NCI-H1105 (cell line): ENCODE measurements at regions not wholly inside any gene's neighbourhood (a gene's known extent, or its start where the extent isn't known, plus 50 kb on each side); places are given as distances from the start of the nearest gene placed in this dataset.
"Not testable (repeated sequence)": the region's sequence is repeated elsewhere in the genome, so short reads cannot be mapped to it uniquely, and the experiment has no call there.

Source experiments
- DNase-seq: peaks from one replicate; lab custom pipeline; 2025; lab: John Stamatoyannopoulos, UW

DNA sequence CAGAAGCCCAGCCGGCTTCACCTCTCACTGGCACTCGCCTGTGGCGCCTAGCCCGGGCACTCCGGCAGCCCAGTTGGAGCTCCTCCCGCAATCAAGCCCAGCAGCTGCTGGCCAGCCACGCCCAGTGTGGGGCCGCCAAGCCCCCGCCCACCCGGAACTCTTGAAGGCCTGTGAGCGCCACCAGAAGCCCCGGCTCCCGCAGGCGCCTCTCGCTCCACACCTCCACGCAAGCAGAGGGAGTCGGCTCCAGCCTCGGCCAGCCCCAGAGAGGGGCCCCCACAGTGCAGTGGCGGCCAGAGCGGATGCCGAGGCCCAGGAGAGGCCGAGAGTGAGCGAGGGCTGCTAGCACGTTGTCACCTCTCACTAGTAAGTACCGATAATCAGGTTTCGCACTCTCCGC is 240.7 kb downstream of the TFEC start:
- DNase-seq: no peak

DNA sequence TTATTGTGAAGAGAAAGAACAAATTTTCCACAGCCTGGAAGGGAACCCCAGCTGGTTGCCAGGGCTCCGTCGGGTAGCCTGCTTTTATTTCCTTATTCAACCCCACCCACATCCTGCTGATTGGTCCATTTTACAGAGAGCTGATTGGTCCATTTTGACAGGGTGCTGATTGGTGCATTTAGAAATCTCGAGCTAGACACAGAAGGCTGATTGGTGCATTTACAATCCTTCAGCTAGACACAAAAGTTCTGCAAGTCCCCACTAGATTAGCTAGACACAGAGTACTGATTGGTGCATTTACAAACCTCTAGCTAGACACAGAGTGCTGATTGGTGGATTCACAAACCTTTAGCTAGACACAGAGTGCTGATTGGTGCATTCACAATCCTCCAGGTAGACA is 241.1 kb downstream of the TFEC start:
- not testable (repeated sequence) for DNase-seq

DNA sequence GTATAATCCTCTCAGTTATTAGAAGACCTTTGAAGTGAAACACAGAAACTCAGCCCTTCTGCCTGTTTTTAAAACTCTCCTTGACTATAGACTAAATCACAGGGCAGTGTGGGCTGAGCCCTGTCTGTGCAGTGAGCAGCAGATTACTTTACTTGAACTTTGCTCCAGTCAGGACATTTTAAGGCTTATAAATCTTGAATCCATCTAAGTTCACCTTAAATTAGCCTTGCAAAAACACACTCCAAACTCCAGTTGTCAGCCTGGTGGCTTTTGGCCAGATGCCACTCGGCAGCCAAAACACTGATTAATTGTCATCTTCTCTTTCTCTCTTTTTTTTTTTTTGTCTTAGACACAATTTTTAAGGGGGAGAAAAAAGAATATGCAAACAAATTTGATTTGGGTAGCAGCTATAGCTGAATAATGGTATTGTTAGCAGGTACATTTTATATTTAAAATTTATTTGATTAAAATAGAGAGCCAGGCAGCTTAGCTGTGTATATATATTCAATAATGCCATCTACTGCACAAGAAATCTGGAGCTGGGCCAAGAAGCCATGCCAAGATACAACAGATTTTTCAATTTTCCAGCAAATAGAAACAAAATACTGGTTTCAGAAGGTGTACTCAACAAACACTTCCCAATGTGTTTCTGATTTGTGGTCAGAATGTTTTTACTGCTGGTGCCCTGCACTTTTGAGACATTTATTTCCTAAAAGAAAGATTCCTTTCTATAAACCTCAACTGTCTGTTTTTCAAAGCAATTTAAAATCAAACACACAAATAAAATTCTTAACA is 247.7 kb downstream of the TFEC start:
- DNase-seq: peak; percentile 61

DNA sequence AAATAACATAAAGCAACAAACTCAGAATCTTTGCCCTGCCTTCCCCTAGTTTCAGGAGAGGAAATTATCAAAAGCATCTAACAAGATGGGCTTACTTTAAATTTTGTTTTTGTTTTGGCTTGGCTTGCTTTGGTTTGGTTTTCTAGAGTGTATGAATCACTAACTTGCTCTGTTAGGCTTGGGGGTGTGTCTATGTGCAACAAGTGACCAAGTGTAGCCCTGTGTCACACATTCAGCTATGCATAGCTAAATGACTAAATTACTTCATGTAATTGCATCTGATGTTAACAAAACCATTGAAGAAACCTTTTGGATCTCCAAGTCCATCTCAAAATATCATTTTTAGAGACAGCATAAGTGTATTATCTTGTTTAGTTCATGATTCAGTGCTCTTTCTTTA is 251.0 kb downstream of the TFEC start:
- DNase-seq: no peak

DNA sequence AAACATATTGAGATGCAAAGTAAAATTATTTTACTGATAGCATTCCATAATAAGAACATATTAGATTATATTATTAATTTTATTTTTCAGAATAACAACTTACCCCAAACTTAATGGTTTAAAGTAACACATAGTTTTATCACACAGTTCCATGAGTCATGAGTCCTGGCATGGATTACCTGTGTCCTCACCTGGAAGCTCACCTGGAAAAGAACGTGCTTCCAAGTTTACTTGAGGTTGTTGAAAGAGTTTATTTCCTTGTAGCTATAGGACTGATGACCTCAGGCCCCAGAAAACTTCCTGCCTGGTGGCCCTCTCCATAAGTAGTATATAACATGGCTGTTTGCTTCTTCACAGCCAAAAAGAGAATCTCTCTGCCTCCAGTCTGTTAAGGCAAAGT is 254.6 kb downstream of the TFEC start:
- no peak for DNase-seq

DNA sequence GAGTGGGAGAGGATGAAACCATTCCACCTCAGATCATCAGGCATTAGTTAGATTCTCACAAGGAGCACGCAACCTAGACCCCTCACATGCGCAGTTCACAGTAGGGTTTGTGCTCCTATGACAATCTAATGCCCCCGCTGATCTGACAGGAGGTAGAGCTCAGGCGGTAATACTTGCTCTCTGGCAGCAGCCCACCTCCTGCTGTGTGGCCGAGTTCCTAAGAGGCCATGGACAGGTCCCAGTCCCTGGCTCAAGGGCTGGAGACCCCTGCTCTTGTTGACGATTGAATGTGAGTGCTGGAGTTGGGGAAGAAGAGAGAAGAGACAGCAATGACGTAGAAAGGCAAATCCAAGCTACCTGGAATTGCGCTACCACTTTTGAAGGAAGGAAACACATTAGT is 267.2 kb downstream of the TFEC start:
- no peak for DNase-seq

DNA sequence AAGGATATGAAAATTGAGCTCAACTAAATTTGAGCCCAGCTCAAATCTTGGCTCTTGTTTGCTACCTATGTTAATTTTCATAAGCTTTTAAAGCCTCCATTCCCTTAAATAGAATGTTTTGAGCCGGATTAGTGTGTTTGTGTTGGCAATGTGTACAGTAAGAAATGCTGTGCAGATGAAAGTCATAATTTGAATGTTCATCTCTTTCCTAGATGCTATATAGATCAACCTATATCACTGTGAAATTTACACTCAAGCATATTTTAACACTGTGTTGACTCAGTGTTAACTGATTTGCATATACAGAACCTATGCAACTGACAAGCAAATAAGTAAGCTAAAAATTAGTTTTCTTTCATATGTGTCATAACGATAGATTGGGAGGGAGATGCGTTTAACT is 272.5 kb downstream of the TFEC start:
- no peak for DNase-seq

DNA sequence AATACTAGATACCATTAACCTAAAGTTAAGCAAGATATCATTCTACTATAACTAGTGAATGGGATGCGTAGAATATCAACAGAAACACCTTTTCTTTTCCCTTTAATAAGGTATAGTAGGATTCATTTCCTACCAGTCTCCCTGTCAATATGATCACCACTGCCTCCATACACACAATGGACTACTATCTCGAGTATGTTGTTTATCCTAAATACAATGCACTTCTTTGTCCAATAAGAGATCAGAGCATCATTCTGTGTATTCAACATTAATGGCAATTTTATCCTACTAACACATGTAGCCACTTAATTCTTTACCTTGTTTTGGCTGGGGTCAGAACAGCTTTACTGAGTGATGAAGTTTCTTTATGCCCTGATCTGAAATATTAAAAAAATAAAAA is 276.3 kb downstream of the TFEC start:
- no peak for DNase-seq

DNA sequence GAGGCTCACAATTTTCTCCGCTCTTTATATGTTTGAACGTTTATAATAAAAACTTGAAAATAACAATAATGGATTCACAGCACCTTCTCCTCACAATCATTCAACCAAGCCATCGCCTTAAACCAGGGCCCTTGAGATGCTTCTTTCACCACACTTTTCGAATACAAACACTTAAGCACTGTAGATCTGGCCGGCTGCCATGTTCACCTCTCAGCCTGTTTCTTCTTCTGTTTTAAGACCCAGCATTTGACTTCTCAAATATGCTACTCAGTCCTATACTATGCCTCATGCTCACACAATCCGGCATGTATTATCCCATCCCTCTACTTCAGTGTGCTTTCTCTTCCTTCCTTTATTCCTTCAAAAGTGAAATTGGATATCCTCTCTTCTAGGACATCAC is 280.6 kb downstream of the TFEC start:
- DNase-seq: peak; percentile 6

DNA sequence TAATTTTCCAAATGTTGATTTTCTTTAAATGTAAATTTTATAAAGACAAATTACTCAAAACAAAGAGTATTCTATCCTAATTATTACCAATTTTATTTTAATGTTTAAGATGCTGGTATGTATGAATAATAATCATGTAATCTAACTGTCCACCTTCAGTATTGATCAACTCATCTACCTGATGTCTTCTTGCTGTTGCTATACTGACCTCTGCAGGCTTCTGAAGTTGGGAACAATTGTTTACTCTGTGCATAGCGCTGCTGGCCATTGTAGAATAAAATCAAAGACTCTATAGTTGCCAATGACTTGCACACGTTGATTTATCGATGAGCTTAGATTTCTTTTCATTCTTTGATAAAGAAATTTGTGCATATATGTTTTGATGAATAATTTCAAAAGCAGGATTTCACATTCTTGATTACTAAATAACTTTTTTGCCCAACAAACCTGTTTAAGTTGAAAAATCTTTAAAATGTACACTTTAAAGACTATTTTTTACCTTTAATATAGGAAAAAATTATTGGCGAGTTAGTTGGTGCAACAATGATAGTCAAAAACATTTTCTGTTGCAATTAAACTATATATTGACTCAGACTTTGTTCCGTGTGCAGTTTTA is 282.3 kb downstream of the TFEC start:
- DNase-seq: peak; percentile 23

DNA sequence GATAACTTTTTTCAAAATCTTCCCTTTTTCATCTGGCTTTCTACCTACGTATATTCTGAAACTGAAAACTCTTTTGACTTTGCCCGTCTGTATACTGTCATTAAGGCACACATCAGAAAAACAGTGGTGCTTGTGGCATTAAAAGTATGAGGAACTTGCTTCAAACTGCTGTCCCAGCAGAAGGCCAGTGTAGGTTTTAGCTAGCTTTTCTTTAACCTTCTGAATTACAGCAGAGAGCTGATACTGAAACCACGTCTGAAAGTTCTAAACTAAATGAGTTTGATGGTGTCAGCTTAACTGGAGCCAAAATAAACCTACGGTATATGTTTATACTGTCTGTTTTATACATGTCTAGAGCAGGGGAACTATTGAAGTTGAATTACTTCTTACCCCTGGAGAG is 283.4 kb downstream of the TFEC start:
- DNase-seq: no peak

DNA sequence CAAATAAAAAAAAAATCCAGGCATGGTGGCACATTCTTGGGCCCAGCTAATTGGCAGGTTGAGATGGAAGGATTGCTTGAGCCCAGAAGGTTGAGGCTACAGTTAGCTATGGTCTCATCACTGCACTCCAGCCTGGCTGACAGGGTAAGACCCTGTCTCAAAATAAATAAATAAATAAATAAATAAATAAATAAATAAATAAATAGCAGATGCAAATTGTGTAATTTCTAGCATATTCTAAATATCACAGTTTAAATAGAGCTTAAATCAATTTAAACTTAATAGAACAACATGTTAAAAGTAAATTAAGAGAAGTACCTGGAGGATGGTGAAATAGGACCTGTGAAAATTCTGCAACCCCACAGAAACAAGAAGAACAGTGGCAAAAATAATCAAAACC is 290.5 kb downstream of the TFEC start:
- no peak for DNase-seq

DNA sequence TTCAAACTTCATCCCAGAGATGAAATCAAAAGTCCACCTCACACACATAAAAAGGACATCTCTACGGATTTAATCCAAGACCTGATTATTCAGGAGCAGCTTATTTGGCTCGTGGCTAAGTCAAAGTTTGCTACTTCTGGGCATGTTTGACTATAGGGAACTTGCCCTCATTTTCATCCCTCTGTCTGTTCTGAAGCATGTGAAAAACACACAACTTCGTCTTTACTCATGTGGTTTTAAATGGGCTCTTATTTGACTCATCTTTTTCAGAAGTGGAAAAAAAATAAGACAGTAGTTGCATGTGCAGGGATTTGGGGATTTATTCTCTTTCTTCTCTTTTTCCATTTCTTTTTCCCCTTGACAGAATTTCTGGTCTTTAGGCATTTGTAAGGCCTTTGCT is 295.9 kb downstream of the TFEC start:
- no peak for DNase-seq

DNA sequence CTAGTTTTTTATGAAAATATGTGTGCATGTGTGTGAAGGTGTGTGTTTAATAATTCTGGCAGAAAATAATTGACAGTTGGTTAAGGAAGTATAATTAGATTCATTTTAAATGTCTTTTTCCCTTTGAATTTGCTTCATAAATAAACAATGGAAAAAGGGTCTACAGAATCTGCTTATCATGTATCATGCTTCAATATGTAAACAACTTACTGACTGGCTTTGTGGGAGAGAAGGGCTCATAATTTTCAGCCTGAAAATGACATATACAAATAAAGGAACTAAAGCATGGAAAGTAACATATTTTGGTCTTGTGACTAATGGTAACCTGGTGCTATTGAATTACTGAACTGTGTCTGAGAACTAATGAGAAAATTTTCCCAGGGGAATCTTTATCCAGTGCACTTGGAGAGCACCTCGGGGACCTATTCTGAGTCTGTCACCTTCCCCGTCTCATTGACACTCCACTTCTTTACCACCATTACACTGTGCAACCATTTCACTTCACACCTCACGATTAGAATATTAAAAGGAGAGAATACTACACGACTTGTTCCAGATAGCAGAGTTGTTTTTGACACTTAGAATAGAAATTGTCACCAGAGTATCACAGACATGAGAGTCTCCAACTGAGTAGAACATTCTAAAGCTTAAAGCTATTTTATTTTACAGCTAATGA is 298.6 kb downstream of the TFEC start:
- peak; percentile 29 for DNase-seq

DNA sequence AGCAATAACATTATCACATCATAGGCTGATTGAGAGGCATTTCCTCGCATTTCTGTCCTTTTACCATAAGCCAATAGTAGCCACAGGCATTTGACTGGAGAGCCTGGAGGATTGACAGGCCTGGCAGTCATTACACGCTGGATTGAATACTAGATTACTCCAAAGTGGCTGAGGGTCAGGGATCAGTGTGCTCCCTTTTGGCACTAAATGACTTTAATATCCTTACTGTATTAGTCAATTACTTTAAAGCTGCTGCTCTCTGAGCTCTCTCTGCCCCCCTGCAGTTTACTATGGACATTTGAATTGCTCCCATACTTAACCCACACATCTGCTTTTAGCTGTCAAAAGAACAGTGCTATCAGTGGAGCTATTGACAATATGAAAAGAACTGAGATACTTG is 302.0 kb downstream of the TFEC start:
- DNase-seq: no peak

DNA sequence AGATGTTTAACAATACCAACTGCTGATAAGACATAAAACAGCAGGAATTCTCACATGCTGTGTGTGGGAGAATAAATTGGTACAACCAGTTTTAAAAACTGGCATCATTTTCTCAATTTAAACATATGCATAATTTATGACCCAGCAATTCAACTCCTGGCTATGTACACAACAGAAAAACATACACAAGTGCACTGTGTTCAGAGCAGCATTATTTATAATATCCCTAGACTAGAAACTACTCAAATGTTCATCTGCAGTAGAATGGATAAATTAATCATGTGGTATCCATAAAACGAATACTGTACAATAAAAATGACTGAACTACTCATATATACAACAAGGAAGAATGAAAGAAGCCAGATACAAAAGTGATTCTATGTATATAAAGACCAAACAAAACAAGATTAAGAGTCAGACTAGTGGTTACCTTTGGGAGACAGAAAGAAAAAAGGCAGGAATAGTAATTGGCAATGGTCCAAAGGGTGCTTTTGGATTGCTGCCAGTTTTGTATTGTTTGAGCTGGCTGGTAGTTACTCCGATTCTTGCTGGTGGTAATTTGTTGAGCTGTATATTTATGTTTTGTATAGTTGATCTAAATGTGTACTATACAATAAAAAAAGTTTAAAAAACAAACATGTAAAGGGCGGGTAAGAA is 306.0 kb downstream of the TFEC start:
- DNase-seq: peak; percentile 87

DNA sequence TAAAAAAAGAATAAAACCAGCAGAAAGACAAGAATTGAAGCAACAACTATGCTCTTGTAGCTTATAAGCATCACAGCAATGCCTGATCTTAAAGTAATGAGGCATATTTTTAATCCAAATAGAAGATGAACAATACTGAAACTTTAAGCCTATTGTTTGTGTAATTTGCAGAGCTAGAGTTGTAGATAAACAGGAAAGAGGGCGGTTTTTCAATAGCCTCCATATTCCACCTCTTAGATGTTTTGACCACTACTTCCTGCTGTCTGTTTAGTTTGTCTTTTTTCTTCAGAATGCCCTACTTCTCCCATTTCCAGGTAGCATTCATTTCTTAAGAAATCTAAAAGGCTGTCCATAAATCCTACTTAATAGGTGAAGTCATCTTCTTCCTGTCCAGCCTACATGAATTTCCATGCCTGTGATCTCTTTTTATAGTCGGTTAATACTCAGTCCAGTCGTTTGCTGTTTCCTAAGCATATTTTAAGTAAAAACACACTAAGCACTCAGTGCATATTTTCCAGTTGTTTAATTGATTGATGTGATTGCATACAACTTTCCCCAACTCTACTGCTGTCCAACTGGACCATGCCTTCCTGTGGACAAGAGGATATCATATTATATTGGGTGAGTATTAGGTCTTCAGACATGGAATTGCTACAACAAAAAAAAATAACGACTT is 308.1 kb downstream of the TFEC start:
- DNase-seq: no peak

DNA sequence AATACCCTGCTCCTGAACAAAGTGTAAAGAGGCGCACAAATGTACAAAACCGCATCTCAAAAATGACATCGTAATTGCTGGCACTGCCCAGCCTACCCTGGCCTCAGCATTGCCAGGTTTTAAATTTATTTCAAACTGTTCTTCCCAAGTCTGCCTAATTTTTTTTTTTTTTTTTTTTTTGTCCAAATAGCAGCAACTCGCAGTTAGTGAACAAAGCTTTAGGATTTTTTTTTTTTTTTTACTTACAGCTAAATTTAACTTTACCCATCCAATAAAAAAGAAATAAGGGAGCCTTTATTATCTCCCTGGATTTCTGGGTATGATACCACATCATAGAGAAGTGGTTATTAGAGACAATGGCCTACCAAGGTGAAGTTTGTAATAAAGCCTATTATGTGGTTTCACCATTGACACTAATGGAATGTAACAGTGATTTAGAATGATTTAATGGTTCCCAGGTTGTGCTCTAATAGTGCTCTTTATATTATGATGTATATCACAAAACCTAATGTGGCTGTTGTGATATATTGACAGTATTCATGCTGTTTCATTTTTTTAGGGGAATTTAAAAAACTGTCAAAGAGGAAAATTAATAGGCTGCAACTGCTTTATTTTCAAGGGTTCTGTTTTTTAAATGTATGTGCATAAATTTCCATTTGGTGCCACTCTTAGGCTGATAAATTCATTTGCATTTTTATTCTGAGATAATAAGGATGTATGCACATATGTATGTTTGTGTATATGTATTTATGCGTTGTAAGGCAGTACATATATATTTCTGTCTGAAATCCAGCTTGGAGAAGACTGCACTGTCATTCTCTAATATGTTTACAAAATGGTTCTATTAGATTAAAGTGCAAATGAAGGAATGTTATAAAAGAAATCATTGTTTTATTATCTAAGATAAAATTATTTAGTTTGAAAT is 309.0 kb downstream of the TFEC start:
- DNase-seq: no peak

DNA sequence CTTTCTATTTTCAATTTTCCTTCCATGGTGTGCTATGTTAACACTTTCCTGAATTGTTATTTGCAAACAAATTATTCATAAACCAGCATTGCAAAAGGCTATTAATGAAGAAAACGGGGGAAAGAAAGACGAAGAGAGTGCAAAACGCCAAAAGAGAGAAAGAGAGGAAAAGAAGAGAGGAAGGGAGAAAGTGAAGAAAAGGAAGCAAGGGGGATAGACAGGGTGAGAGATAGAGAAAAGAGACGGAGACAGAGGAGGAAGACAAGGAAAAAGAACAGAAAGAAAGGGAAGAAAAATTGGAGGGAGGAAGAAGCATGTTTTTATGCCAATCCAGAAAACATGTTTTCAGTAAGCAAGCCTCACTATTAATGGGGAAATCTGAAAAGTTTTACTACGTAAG is 310.6 kb downstream of the TFEC start:
- no peak for DNase-seq

DNA sequence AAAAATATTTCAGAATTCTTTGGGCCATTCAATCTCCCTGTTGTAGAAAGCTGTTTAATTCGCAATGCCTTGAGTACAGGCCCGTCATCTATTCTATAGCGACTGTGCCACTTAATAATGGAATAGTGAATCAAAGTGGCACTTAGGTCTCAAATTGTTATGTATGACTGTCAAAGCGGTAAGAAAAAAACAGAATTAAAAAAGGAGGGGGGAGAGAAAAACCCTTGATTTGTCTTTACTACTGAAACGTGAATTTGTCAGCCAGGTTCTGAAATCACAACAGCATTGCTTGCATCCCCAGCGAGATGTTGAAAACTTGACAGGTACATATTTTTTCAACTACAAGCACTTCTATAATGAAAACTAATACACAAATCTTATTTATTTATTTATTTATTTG is 320.9 kb downstream of the TFEC start:
- no peak for DNase-seq

DNA sequence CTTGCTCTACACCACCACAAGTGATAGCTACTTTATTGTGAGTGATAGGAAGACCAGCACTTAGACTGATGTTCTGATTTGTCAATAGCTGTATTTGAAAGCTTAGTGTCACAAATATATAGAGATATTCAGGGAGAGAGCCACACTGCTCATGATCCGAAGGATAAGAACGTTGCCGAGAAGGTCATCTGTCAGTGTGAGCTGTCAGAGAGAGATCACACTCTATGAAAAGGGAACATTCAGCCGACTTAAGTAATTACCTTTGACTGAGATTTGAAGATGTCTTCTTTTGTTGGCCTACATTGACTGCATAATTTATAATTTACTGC is 322.6 kb downstream of the TFEC start:
- DNase-seq: peak; percentile 44
